ENCODE measurements at regions not wholly inside any gene's neighbourhood (a gene's known extent, or its start where the extent isn't known, plus 50 kb on each side); places are given as distances from the start of the nearest gene placed in this dataset.

DNA sequence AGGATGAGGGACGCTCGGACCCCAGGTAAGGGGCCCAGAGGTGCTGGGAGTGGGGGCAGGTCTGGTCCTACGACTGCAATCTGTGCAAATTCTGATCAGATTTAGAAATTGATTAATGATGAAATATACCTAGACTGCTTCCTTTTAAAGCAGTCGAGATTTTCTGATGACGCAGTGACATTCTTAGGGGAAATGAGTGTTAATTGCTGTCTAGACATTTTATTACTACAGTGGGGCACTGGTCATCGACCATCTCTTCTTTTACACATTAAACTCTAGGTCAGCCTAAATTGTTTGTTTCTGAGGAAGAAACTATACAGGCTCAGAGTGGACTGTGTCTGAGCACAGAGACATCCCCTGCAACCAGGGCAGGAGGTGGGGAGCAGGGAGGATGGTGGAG is 154.4 kb upstream of the SALL3 start:
- TF ChIP-seq, protein P1, sequence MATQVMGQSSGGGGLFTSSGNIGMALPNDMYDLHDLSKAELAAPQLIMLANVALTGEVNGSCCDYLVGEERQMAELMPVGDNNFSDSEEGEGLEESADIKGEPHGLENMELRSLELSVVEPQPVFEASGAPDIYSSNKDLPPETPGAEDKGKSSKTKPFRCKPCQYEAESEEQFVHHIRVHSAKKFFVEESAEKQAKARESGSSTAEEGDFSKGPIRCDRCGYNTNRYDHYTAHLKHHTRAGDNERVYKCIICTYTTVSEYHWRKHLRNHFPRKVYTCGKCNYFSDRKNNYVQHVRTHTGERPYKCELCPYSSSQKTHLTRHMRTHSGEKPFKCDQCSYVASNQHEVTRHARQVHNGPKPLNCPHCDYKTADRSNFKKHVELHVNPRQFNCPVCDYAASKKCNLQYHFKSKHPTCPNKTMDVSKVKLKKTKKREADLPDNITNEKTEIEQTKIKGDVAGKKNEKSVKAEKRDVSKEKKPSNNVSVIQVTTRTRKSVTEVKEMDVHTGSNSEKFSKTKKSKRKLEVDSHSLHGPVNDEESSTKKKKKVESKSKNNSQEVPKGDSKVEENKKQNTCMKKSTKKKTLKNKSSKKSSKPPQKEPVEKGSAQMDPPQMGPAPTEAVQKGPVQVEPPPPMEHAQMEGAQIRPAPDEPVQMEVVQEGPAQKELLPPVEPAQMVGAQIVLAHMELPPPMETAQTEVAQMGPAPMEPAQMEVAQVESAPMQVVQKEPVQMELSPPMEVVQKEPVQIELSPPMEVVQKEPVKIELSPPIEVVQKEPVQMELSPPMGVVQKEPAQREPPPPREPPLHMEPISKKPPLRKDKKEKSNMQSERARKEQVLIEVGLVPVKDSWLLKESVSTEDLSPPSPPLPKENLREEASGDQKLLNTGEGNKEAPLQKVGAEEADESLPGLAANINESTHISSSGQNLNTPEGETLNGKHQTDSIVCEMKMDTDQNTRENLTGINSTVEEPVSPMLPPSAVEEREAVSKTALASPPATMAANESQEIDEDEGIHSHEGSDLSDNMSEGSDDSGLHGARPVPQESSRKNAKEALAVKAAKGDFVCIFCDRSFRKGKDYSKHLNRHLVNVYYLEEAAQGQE (IDR thresholded peaks at IDR 0.05; ENCODE audit: borderline replicate concordance): no peak
- TF ChIP-seq, protein P2, sequence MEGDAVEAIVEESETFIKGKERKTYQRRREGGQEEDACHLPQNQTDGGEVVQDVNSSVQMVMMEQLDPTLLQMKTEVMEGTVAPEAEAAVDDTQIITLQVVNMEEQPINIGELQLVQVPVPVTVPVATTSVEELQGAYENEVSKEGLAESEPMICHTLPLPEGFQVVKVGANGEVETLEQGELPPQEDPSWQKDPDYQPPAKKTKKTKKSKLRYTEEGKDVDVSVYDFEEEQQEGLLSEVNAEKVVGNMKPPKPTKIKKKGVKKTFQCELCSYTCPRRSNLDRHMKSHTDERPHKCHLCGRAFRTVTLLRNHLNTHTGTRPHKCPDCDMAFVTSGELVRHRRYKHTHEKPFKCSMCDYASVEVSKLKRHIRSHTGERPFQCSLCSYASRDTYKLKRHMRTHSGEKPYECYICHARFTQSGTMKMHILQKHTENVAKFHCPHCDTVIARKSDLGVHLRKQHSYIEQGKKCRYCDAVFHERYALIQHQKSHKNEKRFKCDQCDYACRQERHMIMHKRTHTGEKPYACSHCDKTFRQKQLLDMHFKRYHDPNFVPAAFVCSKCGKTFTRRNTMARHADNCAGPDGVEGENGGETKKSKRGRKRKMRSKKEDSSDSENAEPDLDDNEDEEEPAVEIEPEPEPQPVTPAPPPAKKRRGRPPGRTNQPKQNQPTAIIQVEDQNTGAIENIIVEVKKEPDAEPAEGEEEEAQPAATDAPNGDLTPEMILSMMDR (IDR thresholded peaks at IDR 0.05; ENCODE audit: poor library complexity, severe bottlenecking): no peak
- TF ChIP-seq MXI1 (conservative IDR thresholded peaks at IDR 0.05; ENCODE audit: poor library complexity, severe bottlenecking) (no peak), EP300 (conservative IDR thresholded peaks at IDR 0.05; ENCODE audit: poor library complexity, severe bottlenecking) (no peak), EZH2 (IDR thresholded peaks at IDR 0.05; ENCODE audit: borderline replicate concordance, insufficient read depth, low read length, poor library complexity, severe bottlenecking) (no peak), TAF1 (IDR thresholded peaks at IDR 0.05; ENCODE audit: low read depth) (no peak), RAD21 (conservative IDR thresholded peaks at IDR 0.05) (no peak), POLR2AphosphoS5 (IDR thresholded peaks at IDR 0.05) (no peak)
